HepG2 (cell line): ENCODE measurements at regions not wholly inside any gene's neighbourhood (a gene's known extent, or its start where the extent isn't known, plus 50 kb on each side); places are given as distances from the start of the nearest gene placed in this dataset.

ENCODE experiments used
- CERS6 ChIP-seq: sonication (generic); formaldehyde crosslinking; IDR thresholded peaks from 2 replicates; pipeline ENCODE4 v1.5.0; 2020; ENCODE audit warnings: missing genetic modification reagents
- CREB3 ChIP-seq: sonication (generic); formaldehyde crosslinking; IDR thresholded peaks from 2 replicates; pipeline ENCODE4 v1.5.0; 2020; ENCODE audit warnings: missing genetic modification reagents
- GPBP1L1 ChIP-seq: sonication (generic); formaldehyde crosslinking; IDR thresholded peaks from 2 replicates; pipeline ENCODE4 v1.5.0; 2020; ENCODE audit warnings: mild to moderate bottlenecking, missing genetic modification reagents
- MAF1 ChIP-seq: sonication (generic); formaldehyde crosslinking; IDR thresholded peaks from 2 replicates; pipeline ENCODE4 v1.5.0; 2020; ENCODE audit warnings: missing genetic modification reagents, borderline replicate concordance
- MAFG ChIP-seq: sonication (generic); formaldehyde crosslinking; IDR thresholded peaks from 2 replicates; pipeline ENCODE4 v1.5.1; 2020; ENCODE audit warnings: mild to moderate bottlenecking, missing genetic modification reagents
- NCOR1 ChIP-seq: fragments of 200-600 bp; sonication (generic); IDR thresholded peaks from 2 replicates; pipeline ENCODE4 v1.7.0; 2017; ENCODE audit warnings: antibody characterized with exemption, low read length, borderline replicate concordance
- ZFP36L1 ChIP-seq: sonication (generic); formaldehyde crosslinking; IDR thresholded peaks from 2 replicates; pipeline ENCODE4 v1.8.0; 2022; ENCODE audit warnings: mild to moderate bottlenecking, missing genetic modification reagents, moderate library complexity
- ZNF574 ChIP-seq: sonication (generic); formaldehyde crosslinking; IDR thresholded peaks from 2 replicates; pipeline ENCODE4 v1.4.0; 2020; ENCODE audit warnings: missing genetic modification reagents
- ZNF772 ChIP-seq: sonication (generic); formaldehyde crosslinking; IDR thresholded peaks from 2 replicates; pipeline ENCODE4 v1.5.0; 2020; ENCODE audit warnings: mild to moderate bottlenecking, missing genetic modification reagents
- TF ChIP-seq, protein P1 (sequence below): IDR thresholded peaks from 2 replicates; pipeline ENCODE4 v1.6.1; 2018; ENCODE audit warnings: missing genetic modification reagents, mild to moderate bottlenecking, missing compliant biosample characterization
- TF ChIP-seq, protein P2 (sequence below): sonication (generic); formaldehyde crosslinking; IDR thresholded peaks from 2 replicates; pipeline ENCODE4; 2020; ENCODE audit warnings: missing genetic modification reagents, mild to moderate bottlenecking, borderline replicate concordance

DNA sequence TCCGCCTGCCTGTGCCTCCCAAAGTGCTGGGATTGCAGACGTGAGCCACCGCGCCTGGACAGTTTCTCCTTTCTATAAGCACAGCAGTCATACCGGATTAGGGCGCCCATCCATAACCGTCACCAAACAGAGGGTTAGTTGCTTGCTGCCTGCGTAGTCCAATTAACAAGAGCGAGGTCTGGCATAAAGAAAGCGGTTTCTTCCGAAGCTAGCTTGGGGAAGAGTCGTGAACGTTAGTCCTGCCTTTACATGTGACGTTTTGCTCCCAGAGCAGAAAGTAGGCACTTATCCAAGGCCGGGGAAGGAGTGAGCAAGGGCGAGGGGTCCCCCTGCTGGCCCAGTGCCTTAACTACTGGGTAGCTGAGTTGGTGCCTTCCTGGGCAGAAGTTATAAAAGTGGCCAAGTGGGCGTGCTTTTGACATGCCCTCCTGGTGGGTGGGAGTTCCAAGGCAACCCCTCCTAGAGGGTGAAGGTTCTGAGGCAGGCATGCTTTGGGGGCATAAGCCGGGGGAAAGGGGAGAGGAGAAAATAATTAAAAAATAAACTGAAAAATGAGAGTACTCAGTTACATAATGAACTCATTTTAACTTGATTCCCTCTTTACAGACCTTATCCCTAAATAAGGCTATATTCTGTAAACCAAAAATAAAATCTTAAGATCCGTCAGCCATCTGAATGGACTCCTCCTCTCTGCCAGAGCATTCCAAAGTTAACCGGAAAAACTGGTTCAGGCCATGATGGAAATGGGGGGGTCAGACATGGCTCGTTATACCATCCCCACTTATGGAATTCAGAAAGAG is 88.0 kb downstream of the FAM217A start (continued):
- TF ChIP-seq ZNF574 (CRISPR knock-in tag) (0 out of 2 replicates have a peak, but pooled peaks have one; percentile 37), CERS6 (no peak), CREB3 (CRISPR knock-in tag) (no peak), NCOR1 (no peak), ZNF772 (CRISPR knock-in tag) (peak; percentile 71; the same call in 1 of the 2 replicates), ZFP36L1 (no peak), MAF1 (CRISPR knock-in tag) (no peak), GPBP1L1 (CRISPR knock-in tag) (no peak), MAFG (CRISPR knock-in tag) (no peak)
- TF ChIP-seq, protein P1, sequence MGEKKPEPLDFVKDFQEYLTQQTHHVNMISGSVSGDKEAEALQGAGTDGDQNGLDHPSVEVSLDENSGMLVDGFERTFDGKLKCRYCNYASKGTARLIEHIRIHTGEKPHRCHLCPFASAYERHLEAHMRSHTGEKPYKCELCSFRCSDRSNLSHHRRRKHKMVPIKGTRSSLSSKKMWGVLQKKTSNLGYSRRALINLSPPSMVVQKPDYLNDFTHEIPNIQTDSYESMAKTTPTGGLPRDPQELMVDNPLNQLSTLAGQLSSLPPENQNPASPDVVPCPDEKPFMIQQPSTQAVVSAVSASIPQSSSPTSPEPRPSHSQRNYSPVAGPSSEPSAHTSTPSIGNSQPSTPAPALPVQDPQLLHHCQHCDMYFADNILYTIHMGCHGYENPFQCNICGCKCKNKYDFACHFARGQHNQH (CRISPR knock-in tag) = peak; percentile 81; the same call in 1 of the 2 replicates
- TF ChIP-seq, protein P2, sequence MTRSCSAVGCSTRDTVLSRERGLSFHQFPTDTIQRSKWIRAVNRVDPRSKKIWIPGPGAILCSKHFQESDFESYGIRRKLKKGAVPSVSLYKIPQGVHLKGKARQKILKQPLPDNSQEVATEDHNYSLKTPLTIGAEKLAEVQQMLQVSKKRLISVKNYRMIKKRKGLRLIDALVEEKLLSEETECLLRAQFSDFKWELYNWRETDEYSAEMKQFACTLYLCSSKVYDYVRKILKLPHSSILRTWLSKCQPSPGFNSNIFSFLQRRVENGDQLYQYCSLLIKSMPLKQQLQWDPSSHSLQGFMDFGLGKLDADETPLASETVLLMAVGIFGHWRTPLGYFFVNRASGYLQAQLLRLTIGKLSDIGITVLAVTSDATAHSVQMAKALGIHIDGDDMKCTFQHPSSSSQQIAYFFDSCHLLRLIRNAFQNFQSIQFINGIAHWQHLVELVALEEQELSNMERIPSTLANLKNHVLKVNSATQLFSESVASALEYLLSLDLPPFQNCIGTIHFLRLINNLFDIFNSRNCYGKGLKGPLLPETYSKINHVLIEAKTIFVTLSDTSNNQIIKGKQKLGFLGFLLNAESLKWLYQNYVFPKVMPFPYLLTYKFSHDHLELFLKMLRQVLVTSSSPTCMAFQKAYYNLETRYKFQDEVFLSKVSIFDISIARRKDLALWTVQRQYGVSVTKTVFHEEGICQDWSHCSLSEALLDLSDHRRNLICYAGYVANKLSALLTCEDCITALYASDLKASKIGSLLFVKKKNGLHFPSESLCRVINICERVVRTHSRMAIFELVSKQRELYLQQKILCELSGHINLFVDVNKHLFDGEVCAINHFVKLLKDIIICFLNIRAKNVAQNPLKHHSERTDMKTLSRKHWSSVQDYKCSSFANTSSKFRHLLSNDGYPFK = peak; percentile 70; the same call in 1 of the 2 replicates
